HepG2 (cell line): ENCODE measurements at regions not wholly inside any gene's neighbourhood (a gene's known extent, or its start where the extent isn't known, plus 50 kb on each side); places are given as distances from the start of the nearest gene placed in this dataset.

Experiments used
- ARNT ChIP-seq: fragments of 450-650 bp; IDR thresholded peaks from 2 replicates; pipeline ENCODE4 v1.6.1; 2017
- DPF2 ChIP-seq: sonication (generic); formaldehyde crosslinking; IDR thresholded peaks from 2 replicates; pipeline ENCODE4 v1.4.0; 2020; ENCODE audit warnings: mild to moderate bottlenecking, low read depth, missing genetic modification reagents, borderline replicate concordance
- FOSL2 ChIP-seq: sonication (generic); formaldehyde crosslinking; IDR thresholded peaks from 2 replicates; pipeline ENCODE4 v1.4.0; 2020; ENCODE audit warnings: missing genetic modification reagents
- FOXP4 ChIP-seq: sonication (generic); formaldehyde crosslinking; IDR thresholded peaks from 2 replicates; pipeline ENCODE4 v1.4.0; 2020; ENCODE audit warnings: missing genetic modification reagents
- IKZF1 ChIP-seq: fragments of 450-650 bp; IDR thresholded peaks from 2 replicates; pipeline ENCODE4 v1.7.1; 2016
- KDM5B ChIP-seq: sonication (generic); formaldehyde crosslinking; IDR thresholded peaks from 2 replicates; pipeline ENCODE4 v1.4.0; 2020; ENCODE audit warnings: missing genetic modification reagents, mild to moderate bottlenecking, borderline replicate concordance
- MNT ChIP-seq: fragments of 450-650 bp; IDR thresholded peaks from 2 replicates; pipeline ENCODE4 v1.6.1; 2016
- NFYB ChIP-seq: sonication (generic); formaldehyde crosslinking; IDR thresholded peaks from 2 replicates; pipeline ENCODE4 v1.4.0; 2020; ENCODE audit warnings: missing genetic modification reagents
- SALL1 ChIP-seq: sonication (generic); formaldehyde crosslinking; IDR thresholded peaks from 2 replicates; pipeline ENCODE4 v1.8.0; 2022; ENCODE audit warnings: mild to moderate bottlenecking, missing genetic modification reagents
- SAP130 ChIP-seq: IDR thresholded peaks from 2 replicates; pipeline ENCODE4 v1.6.1; 2016; ENCODE audit warnings: low read depth
- SOX13 ChIP-seq, 3 experiments: fragments of 450-650 bp in 1 of 3; sonication (generic) in 1 of 3; formaldehyde crosslinking in 1 of 3; IDR thresholded peaks in 2 of 3; conservative IDR thresholded peaks in 1 of 3; 2 replicates each; pipeline versions ENCODE4 v1.5.0 to v1.6.1; 2016 to 2020; ENCODE audit warnings: antibody characterized with exemption in 1 of 3, mild to moderate bottlenecking in 1 of 3, missing compliant biosample characterization in 1 of 3, missing genetic modification reagents in 1 of 3, moderate library complexity in 1 of 3
- ZGPAT ChIP-seq: IDR thresholded peaks from 2 replicates; pipeline ENCODE4 v1.6.1; 2016; ENCODE audit warnings: mild to moderate bottlenecking
- ZNF367 ChIP-seq: sonication (generic); formaldehyde crosslinking; IDR thresholded peaks from 2 replicates; pipeline ENCODE4 v1.4.0; 2020; ENCODE audit warnings: missing genetic modification reagents, borderline replicate concordance
- ZNF646 ChIP-seq: sonication (generic); formaldehyde crosslinking; IDR thresholded peaks from 2 replicates; pipeline ENCODE4 v1.9.0; 2021; ENCODE audit warnings: mild to moderate bottlenecking, missing genetic modification reagents
- ZNF660 ChIP-seq: sonication (generic); formaldehyde crosslinking; IDR thresholded peaks from 2 replicates; pipeline ENCODE4 v1.5.1; 2020; ENCODE audit warnings: mild to moderate bottlenecking, low read depth, missing genetic modification reagents, borderline replicate concordance
- ZNF678 ChIP-seq: sonication (generic); formaldehyde crosslinking; IDR thresholded peaks from 2 replicates; pipeline ENCODE4 v1.4.0; 2020; ENCODE audit warnings: mild to moderate bottlenecking, missing genetic modification reagents
- ZNF720 ChIP-seq: sonication (generic); formaldehyde crosslinking; IDR thresholded peaks from 2 replicates; pipeline ENCODE4 v1.4.0; 2020; ENCODE audit warnings: missing genetic modification reagents
- ZNF746 ChIP-seq: sonication (generic); formaldehyde crosslinking; IDR thresholded peaks from 2 replicates; pipeline ENCODE4 v1.8.0; 2022; ENCODE audit warnings: mild to moderate bottlenecking, missing genetic modification reagents
- ZNF773 ChIP-seq: sonication (generic); formaldehyde crosslinking; IDR thresholded peaks from 2 replicates; pipeline ENCODE4 v1.4.0; 2020; ENCODE audit warnings: missing genetic modification reagents, borderline replicate concordance
- ZNF879 ChIP-seq: sonication (generic); formaldehyde crosslinking; IDR thresholded peaks from 2 replicates; pipeline ENCODE4 v1.8.1; 2023; ENCODE audit warnings: missing genetic modification reagents

- TF ChIP-seq ZNF646 (no peak), FOSL2 (peak; percentile 45), SALL1 (CRISPR knock-in tag) (peak; percentile 74; the same call in 1 of the 2 replicates), ZGPAT (CRISPR knock-in tag) (peak; percentile 50; the same call in 1 of the 2 replicates), NFYB (CRISPR knock-in tag) (no peak), MNT (no peak), ZNF678 (CRISPR knock-in tag) (no peak), FOXP4 (CRISPR knock-in tag) (no peak), DPF2 (CRISPR knock-in tag) (no peak), ZNF660 (no peak), ZNF773 (no peak), SOX13 (IDR thresholded peaks at IDR 0.05) (no peak), SOX13 (CRISPR knock-in tag; conservative IDR thresholded peaks at IDR 0.05 in 1 of 2, IDR thresholded peaks at IDR 0.05 in 1 of 2) (0 out of 4 replicates have a peak, but pooled peaks of 1 of the 2 experiments have one; percentile 25), ZNF367 (no peak), ZNF879 (CRISPR knock-in tag) (no peak), ZNF720 (CRISPR knock-in tag) (no peak), ZNF746 (CRISPR knock-in tag) (no peak), KDM5B (CRISPR knock-in tag) (no peak), IKZF1 (no peak), ARNT (no peak), SAP130 (CRISPR knock-in tag) (peak; percentile 42; the same call in 1 of the 2 replicates)
Measured at GRCh38 chr17:13297183-13297582, 279.4 kb upstream of the ELAC2 start (continued).
